GM12892 (cell line): ENCODE measurements at regions not wholly inside any gene's neighbourhood (a gene's known extent, or its start where the extent isn't known, plus 50 kb on each side); places are given as distances from the start of the nearest gene placed in this dataset.

Source experiments
- POLR2A ChIP-seq: IDR thresholded peaks from 2 replicates; pipeline ENCODE4 v1.6.1; 2011; ENCODE audit warnings: low read depth, low read length, control low read depth
- POLR2AphosphoS5 ChIP-seq: IDR thresholded peaks from 2 replicates; pipeline ENCODE4 v1.6.1; 2011; ENCODE audit warnings: low read depth, low read length, control low read depth

DNA sequence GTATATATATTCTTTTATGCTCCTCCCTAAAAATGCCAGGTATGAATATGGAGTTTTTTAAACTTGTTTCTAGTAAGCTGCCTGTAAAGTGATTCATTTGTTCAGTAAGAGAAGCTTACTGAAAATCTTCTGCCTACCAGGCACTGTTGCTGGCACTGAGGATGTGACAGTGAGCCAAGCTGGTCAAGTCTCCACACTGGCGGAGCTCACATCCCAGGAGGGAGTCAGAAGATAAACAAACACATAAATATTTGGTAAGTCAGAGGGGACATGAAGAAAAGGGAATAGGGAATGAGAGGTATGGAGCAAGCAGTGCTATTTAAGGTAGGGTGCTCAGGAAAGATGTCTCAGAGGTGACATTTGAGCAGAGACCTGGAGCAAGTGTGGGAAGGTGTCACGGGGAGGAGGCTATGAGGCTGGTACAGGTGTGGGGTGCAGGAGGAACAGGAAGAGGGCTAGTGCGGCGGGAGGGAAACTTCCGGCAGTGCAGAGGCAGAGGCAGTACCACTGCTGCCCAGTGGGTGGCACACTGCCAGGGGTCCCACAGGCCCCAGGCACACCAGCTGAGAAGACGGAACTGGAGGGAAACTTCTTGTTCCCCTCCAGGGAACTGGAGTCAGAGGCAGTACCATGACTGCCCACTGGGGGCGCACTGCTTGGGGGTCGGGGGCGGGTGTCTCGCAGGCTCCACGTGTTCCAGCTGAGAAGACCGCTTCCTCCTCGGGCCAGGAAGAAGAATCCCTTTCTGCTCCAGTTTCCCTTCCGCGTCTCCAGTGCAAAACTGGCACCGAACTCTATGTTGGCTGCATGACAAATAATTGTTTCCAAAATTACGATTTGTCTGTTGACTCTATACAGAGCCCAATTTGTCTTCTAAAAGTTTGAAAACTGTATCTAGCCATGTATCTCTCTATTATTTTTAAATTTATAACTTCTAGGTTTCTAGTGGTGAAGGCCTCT is 161.0 kb downstream of the TEX36 start:
- no peak for TF ChIP-seq POLR2A
- no peak for TF ChIP-seq POLR2AphosphoS5
